HG03045 (cell line): ENCODE measurements at regions not wholly inside any gene's neighbourhood (a gene's known extent, or its start where the extent isn't known, plus 50 kb on each side); places are given as distances from the start of the nearest gene placed in this dataset.

Source experiments
- ATAC-seq: cut with Tn5 transposase; IDR thresholded peaks from one replicate; pipeline ENCODE4 v1.9.1; 2021; ENCODE audit warnings: mild to moderate bottlenecking, moderate library complexity; ENCODE audit not compliant: unreplicated experiment

DNA sequence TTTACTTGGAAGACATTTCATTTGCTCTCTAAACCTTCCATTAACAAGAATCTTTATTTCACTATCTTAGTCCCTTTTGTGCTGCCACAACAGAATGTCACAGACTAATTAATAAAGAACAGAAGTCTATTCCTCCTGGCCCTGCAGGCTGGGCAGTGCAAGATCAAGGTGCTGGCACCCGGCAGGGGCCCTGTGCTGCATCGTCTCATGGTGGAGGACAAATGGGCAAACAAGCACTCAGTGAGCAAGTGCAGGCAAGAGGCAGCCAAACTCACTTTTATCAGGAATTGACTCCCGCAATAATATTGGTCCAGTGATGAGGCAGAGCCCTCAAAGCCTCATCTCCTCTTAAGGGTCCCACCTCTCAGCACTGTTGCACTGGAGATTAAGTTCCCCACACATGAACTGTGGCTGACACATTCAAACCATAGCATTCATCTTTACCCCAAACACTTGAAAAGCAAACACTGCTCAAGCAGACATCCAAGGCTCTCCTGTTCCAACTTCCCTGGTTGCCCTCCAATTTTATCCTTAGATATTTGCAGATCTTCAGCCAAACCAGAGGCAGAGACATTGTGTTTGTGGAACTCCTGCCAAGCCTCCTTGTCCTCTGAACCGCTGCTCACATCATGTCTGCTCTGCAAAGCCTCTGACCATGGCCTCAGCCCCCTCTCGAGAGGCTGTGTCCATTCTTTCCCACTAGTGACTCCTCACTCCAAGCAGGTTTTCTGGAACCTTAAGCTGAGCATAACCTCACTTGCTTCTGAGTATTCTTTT lies 404.4 kb upstream of the SOX11 start:
- no peak for ATAC-seq

DNA sequence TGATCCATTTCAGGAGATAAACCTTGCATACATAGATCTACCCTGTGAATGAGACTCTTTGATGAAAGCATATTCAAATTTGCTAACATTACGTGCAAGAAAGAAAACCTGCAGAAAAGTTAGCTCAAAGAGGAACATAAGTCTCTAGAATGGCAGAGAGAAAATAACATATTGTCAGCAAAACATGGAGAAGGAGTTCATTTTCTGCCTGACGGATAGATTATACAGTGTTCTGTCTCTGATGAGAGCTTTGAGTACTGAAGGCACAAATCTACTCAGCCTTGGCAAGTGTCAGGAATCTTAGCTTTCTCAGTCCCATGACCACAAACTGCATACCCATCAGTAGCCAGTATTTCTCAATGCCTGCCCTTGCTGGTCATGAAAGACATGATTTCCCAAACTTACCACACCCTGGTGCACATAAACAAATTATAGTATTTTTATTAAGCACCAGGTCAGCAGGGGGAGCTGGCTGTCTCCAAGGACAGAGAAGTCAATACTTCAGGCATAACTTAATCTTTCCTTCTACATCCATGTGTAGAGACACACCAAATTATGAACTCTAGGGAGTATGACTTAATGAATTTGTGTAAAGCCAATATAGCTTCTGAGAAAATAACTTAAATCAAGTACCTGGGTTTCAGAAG lies 401.2 kb upstream of the SOX11 start:
- ATAC-seq, result no peak

DNA sequence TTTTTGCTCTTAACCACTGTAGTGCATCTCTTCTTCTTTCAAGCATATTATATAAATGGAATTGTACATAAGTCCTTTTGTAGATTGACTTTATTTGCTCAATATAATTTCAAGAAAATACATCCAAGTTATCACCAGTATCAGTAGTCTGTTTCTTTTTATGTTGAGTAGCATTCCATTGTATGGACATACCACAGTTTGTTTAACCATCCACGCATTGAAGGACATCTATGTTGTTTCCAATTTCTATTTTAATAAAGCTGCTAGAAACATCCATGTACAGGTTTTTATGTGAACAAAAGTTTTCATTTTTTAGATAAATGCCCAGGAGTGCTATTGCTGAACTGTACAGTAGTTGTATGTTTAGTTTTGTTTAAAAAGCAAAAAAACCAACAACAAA lies 387.5 kb upstream of the SOX11 start:
- ATAC-seq, result no peak

DNA sequence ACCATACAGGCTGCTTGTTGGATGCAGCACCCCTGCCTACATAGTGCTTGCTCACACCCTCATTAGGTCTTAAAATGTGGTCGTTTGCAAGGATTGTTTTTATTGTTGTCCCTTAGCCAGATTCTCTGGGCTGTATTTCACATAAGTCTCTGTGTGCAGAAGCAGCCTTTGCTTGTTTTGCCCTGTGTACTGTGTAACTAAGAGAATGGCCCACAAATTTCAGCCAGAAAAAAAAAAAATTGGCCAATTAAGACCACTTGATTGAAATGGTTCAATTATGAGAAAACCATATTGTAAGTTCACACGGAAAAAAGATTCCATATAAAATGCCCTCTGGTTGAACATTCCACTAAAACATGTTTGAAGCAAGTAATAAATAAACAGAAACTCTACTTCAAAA lies 377.1 kb upstream of the SOX11 start:
- no peak for ATAC-seq

DNA sequence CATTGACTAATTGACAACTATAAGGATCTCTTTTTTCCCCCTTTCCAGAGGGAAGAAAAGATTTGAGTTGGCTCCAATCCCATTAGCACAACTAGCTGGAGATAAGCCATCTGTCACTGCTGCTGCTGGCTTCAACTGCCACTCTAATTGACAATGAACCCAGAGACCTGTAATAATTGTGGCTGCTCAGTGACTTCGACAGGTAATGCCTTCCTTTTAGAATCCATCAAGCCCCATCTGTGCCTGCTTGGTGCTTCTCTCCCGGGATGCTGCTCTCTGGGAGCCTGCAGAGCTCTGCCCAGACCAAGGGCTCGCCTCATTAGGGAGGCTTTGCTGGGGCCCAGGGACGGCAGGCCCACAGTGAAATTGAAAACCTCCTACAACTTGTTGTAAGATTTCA lies 376.7 kb upstream of the SOX11 start:
- ATAC-seq, result no peak

DNA sequence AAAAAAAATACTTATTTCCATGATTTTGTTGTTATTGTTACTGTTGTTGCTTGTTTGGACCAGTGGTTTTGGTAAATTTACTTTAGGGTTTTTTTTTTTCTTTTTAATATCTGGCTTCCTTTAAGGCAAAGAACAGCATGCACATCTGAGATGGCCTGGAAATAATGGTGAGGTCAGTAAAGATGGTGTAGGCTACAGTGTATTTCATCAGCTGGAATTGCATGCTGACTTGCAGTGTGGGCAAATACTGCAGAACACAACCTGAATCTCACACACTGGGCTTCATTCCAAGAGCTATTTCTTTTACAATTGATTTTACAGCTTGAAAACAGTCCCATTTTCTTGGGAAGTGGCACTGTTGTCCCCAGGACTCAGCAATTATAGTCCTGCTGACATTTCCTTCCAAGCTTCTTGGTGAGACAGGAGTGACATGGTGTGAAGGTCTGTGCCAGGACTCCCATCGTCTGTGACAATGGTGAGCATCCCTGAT lies 376.1 kb upstream of the SOX11 start:
- ATAC-seq, result no peak

DNA sequence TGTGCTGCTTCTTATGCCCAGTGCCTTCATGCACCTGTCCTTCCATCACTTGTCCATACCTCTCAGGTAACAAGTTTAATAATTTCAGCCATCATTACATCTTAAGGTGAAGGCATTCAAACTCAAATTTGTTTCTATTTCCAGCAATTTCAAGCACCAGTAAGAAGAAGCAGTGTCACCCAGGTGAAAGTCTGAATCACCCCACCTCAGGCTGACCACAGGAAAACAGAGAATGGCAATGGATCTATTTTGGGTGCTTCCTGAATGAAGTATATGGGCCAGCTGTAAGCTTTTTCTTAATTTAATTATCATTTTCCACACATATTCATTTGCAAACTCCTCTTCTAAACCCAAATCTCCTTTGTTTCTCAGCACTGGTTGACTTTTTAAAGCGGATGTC lies 372.7 kb upstream of the SOX11 start:
- no peak for ATAC-seq

DNA sequence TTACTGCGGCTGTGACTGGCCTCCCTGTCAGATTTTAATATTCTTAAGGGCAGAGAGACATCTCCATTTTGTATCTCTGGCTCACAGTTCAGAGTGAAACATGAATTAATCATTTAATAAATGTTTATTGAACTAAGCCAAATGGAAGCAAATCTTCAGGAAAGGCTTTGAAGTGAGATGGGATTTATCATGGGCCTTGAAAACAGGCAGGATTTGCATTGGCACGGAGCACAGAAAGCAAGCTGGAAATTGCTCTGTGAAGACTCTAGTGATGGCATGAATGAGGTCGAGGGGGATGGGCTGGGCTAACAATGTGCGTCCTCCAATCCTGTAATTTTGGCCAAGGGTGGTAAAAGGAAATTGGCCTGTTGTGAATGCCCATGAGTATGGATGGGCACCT lies 369.8 kb upstream of the SOX11 start:
- no peak for ATAC-seq

DNA sequence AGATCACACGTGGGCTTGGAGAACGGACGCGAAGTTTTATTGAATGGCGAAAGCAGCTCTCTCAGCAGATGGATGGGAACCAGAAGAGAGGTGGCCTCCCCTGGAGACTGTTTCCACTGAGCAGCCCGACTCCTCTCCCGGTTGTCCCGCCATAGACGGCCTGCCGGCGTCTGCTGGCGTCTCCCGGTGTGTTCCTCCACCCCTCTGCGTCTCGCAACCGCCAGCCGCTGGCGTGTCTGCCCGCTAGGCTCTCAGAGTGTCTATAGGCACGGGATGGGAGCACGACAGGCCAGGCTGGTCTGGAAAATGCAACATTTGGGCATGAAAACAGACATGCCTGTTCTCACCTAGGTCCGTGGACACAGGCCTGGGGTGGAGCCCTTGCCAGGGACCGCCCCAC lies 366.7 kb upstream of the SOX11 start:
- ATAC-seq, result no peak

DNA sequence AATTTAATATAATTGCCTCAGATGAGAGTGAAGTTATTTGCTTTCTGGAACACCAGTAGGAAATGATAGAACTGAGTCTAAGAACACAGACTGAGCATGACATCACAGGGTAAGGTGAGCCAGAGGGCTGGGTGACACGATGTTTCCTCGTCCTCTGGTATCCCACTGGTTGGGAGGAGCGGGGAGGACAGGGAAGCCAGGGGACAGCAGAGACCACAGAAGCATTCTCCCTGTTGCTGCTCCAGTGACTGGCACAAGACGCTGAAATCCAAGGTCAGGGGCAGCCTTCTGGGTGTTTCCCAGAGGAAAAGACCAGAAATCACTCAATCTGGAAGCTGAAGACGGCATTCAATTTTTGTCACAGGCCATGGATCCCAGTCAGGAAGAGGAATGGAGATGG lies 363.4 kb upstream of the SOX11 start:
- ATAC-seq, result no peak

DNA sequence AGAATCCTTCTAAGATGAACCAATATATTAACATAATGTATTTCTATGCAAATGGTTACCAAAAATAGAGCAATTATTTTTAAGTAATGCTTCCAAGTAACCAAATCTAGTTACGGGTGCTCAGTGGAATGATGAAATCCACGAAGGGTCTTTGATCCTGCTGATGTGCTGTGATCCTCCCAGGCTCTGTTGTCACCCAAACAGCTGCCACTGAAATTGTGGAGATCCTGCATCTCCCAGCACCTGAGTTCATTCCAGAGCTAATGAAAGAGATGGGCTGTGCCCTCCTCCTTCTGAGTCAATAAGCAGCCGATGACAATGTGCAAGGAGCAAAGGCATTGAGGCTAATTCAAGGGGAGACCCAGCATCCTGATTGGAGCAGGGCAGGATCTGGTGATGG lies 362.4 kb upstream of the SOX11 start:
- ATAC-seq, result no peak

DNA sequence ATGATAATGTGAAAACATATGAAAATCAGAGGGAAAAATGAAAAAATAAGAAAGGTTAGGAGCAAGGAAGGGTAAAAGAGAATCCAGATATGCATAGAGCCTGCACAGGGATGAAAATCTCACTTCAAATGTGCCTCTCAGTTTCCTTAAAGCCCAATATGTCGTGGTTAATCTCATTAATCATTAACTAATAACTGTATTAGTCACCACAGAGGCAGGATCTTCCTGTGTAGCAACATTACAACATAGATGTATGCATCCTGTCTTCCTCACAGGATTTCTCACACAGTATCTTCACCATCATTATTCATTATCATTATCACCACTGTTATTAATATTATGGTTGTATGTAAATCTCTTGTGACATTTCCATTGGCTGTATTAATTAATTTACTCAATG lies 361.2 kb upstream of the SOX11 start:
- ATAC-seq, result no peak

DNA sequence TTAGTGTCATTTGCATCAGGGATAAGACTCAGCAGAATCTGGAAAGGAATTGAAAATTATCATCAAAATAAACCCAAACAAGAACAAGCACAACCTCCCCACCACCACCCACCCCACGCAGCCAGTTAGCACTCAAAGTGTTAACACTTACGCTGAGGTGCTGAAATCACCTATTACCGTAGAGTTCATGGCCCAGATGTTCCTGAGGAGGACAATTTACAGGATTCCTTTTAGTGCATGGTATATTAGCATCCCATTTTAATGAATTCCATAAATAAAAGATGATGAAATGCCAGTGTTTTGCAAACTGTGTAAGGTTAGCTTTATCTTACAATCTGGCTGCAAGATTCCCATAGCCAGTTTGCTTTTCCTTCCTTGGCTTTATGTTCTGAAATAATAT lies 359.3 kb upstream of the SOX11 start:
- ATAC-seq, result no peak

DNA sequence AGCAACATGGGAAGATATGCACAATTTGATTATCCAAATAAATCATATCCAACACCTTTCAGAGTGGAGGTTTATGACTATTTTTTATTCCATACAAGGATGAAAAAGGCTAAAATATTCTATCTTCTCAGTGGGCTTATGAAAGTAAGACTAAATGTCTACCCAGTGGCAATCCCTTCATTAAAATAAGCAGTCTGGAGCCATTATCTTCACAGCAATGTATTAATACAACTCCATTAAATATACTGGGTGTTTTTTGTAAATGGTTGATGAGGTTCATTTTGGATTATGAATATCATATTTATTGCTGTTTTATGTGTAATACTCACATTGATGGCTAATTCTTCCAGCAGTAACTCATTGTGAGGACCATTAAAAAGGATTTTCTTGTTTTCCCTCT lies 352.7 kb upstream of the SOX11 start:
- ATAC-seq, result no peak

DNA sequence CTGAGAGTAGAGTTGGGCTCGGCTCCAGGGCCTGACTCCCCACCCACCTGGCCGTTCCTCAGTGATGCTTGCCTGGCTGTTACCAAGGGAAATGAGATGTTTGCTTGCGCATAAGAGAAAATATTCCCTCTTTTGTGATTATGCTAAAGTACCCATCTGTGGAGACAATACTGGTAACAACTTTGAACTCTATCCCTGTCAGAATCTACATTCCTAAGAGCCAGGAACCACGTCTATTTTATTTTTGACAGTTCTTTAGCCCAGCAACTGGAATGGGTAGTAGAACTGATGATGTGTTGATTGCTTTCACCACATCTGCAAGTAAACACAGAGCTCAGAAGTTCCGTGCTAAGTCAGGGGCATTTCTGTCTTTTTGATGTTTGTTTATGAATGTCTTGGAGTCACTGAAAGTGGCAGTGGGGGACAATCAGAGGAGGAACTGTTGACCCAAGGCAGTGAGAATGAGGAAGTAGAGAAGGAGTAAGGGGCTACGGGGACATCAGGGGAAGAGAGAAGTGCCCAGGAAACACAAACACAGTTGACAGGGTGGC lies 348.3 kb upstream of the SOX11 start:
- no peak for ATAC-seq

DNA sequence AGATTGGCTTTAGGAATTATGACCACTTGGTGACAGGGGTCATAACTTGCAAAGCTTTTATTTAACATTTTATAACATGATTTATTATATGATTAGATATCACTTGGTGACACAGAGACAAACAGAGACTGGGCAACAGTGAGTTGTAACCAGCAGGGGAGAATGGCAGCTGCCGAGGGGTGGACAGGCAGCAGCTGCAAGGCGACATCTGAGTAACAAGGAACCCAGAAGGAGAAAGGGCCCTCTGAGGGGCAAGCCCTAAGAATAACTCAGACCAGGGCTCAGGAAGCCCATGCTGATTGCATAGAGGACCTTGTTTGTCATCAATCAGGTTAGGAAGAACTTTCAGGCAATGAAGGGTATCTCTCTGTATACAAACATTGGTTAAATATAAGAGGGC lies 339.9 kb upstream of the SOX11 start:
- ATAC-seq, result no peak

DNA sequence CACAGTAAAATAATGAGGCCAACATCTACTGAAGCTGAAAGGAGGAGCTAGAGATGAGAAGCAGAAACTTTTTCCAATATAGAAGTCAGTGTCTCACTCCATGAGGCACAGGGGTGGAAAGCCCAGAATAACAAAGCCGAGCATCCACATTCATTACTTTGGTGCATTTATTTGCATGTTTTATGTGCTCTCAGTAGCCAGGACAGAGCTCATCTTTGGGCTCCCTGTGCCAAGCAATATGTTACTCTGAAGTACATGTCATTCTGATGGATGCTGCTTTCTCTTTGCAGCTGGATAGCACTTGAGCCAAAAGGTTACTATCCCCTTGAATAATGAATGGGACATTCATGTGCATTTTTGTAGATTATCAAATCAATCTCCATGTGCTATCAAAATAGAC lies 338.6 kb upstream of the SOX11 start:
- no peak for ATAC-seq

DNA sequence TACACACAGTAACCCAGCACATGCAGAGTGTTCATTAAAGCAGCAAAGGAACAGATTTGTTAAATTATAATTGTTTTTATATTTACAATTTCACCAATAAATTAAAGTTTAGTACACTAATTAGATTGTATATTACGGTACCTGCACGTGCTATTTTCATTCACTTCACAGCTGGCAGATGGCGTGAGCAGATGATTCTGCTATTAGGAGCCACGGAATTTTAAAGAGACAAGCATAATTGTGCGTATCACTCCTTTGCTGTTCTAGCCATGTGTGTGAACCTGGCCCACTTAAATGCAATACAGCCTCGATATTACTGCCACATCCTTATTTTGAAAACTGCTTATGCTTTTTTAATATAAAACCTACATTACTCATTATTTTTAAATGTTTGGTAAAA lies 332.8 kb upstream of the SOX11 start:
- no peak for ATAC-seq

DNA sequence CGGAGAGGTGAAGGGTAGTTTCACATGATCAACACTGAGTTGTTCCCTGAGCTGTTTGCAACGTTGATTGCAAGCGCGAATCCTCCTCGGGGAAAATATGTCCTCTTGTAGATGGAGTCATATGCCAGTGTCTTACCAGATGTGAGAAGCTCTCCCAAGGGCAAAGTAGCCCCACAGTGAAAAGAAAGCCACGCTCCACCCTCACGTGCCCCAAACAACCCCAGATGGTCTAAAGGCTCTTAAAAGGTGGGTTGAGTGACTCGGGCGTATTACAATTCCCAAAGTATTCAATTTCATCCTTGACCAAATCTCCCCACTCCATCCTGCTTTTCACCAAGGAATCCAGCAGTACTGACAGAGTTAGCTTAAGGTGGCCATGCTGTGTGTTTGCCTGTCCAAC lies 332.1 kb upstream of the SOX11 start:
- ATAC-seq, result no peak

DNA sequence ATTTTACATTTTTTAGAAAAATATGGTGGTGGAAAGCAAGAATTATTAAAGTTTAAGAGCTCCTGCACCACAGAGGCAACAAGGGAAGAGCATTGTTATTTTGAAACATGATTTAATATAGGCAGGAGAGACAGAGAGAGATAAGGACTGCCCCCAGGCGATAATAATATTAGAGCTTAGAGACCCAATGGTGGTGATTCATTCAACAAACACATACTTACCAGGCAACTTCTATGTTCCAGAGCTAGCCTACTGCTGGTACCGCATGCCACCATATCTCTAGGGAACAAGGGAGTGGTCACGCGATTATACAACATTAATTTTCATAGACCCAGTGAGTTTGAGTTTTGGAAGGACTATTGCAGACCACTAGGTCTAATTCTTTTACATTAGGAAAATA lies 327.8 kb upstream of the SOX11 start:
- ATAC-seq, result no peak

DNA sequence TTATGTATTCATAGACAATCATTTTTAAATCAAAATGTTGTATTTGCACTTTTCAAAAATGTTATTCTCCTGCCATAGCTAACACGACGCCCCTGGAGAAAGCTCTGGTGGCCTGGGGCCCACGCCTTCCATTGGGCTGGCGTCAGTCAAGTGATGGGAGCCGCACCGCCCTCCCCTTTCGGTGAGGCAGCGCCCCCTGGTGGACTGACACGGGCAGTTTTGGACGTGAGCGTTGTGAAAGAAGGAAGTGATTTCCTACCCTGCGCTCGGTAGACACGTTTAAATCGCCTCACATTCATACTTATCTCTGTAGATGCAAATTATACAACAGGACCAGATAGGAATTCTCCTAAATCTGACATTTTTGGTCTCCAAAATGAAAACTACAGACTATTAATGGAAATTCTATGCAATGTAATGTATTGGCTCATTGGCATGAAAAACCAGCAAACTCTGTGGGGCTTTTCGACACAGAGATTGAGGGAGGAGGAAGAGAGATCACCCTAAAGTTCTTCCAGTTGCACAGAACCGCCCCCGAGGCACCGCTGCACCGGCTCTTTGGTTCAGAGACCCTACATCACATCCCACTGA lies 326.2 kb upstream of the SOX11 start:
- ATAC-seq, result peak; percentile 92

DNA sequence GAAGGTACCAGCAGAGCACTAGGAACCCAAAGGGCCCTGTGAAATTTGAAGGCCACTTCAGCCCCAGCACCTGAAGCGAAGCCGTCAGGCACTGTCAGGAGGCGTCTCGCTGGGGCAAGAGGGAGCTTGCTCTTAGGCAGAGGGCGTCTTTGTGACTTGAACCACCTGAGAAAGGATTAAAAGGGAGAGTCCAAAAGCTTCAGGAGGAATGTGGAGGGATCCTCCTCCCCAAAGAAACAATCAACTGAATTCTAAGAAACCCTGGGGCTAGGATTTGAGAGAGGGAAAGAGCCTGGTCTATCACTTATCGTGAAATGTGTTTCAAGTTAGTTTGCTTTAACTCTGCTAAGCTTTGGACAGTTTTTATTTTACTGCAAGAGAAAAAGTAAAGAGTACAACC lies 324.9 kb upstream of the SOX11 start:
- no peak for ATAC-seq
